Caco-2 (cell line): ENCODE measurements at regions not wholly inside any gene's neighbourhood (a gene's known extent, or its start where the extent isn't known, plus 50 kb on each side); places are given as distances from the start of the nearest gene placed in this dataset.

Experiments
- BruUV-seq: library from RNA; stranded (reverse); fragments of 400-500 nt; replicated peaks from 2 replicates; lab custom pipeline; 2021; lab: Mats Ljungman, UMichigan
- CTCF ChIA-PET: fragments of 300-600 bp; sonication (Branson Sonifier 250); formaldehyde crosslinking; loops from one replicate; lab custom pipeline; 2022; ENCODE audit warnings: antibody characterized with exemption; lab: Charles Lee
- POLR2A ChIA-PET: fragments of 300-600 bp; sonication (Branson Sonifier 250); formaldehyde crosslinking; loops from one replicate; lab custom pipeline; 2022; ENCODE audit warnings: antibody characterized with exemption; lab: Charles Lee
- DNase-seq, 2 experiments: peaks; one replicate each; pipeline versions ENCODE4 v3.0.0 to v3.0.0-alpha.2; 2020 to 2022
- H3K27me3 ChIP-seq: replicated peaks from 2 replicates; pipeline ENCODE4 v1.6.0; 2011; ENCODE audit warnings: low read length; ENCODE audit not compliant: control insufficient read depth, insufficient read depth
- H3K36me3 ChIP-seq: 2 replicates; pipeline ENCODE4 v1.5.1; 2011; ENCODE audit warnings: low read length; ENCODE audit not compliant: control insufficient read depth, insufficient read depth
- H3K4me1 ChIP-seq: fragments of 250-450 bp; sonication (Bioruptor Pico); 2 replicates; pipeline ENCODE4 v1.5.1; 2020; ENCODE audit warnings: mild to moderate bottlenecking
- H3K4me3 ChIP-seq: 2 replicates; pipeline ENCODE4 v1.5.1; 2011; ENCODE audit warnings: low read depth, mild to moderate bottlenecking, control low read depth, low read length
- H3K9me3 ChIP-seq: fragments of 250-450 bp; sonication (Bioruptor Pico); 2 replicates; pipeline ENCODE4 v1.5.1; 2020; ENCODE audit warnings: mild to moderate bottlenecking, moderate library complexity
- H3K27ac Mint-ChIP-seq: one replicate; pipeline ENCODE4 v1.8.0; 2022; ENCODE audit warnings: mixed read lengths; ENCODE audit not compliant: unreplicated experiment
- H3K27me3 Mint-ChIP-seq: one replicate; pipeline ENCODE4 v1.8.0; 2022; ENCODE audit warnings: mixed read lengths; ENCODE audit not compliant: insufficient read depth, unreplicated experiment
- H3K36me3 Mint-ChIP-seq: one replicate; pipeline ENCODE4 v1.8.0; 2022; ENCODE audit warnings: mild to moderate bottlenecking, mixed read lengths; ENCODE audit not compliant: insufficient read depth, unreplicated experiment
- H3K4me1 Mint-ChIP-seq: one replicate; pipeline ENCODE4 v1.8.0; 2022; ENCODE audit warnings: low read depth, mixed read lengths; ENCODE audit not compliant: unreplicated experiment
- H3K4me3 Mint-ChIP-seq: one replicate; pipeline ENCODE4 v1.8.0; 2022; ENCODE audit warnings: mild to moderate bottlenecking, moderate library complexity, mixed read lengths; ENCODE audit not compliant: unreplicated experiment
- H3K9me3 Mint-ChIP-seq: one replicate; pipeline ENCODE4 v1.8.0; 2022; ENCODE audit warnings: mixed read lengths; ENCODE audit not compliant: unreplicated experiment
- intact Hi-C: fragments of 100-400 bp; cut with micrococcal nuclease; formaldehyde crosslinking; loops from one replicate; pipeline ENCODE4 v1.10.0; 2022; ENCODE audit not compliant: unreplicated experiment
- TF ChIP-seq, protein P1 (sequence below), 2 experiments: fragments of 200-600 bp in 1 of 2; IDR thresholded peaks; 1 replicate in 1 of 2; 2 replicates in 1 of 2; pipeline versions ENCODE4 v1.5.1 to v1.8.0; 2011 to 2022; ENCODE audit warnings: antibody characterized with exemption in 1 of 2, control low read depth in 1 of 2, inconsistent platforms in 1 of 2, low read depth in 1 of 2, low read length in 1 of 2, mild to moderate bottlenecking in 1 of 2, moderate library complexity in 1 of 2; ENCODE audit not compliant: insufficient read depth in 1 of 2, severe bottlenecking in 1 of 2, unreplicated experiment in 1 of 2

DNA sequence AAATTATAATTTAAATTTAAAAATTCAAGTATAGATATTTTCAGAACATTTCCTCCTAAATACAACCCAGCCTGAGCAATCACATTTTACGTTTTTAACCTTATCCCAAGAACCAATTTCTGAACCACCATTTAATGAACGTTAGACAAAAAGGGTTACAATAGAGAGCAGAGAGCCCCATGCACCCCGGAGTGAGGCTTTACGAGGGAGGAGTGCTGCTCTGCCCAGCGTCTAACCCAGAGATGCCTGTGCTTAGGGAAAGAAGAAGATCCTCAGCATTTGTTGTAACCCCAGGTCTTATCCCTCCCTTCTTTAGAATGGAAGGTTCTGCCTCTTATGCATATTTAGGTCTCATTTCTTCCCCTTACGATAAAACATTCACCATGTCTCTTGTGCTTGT lies 169.1 kb downstream of the ICE1 start:
- Mint-ChIP-seq H3K4me3 (no peak overlapping the region), H3K4me1 (no peaks in the 10 kb centered on the region), H3K36me3 (no peaks in the 10 kb centered on the region), H3K9me3 (peaks cover 26% of the 10 kb centered on the region), H3K27ac (no peak overlapping the region), H3K27me3 (peaks cover 3% of the 10 kb centered on the region)
- DNase-seq: no peak
- TF ChIP-seq, protein P1, sequence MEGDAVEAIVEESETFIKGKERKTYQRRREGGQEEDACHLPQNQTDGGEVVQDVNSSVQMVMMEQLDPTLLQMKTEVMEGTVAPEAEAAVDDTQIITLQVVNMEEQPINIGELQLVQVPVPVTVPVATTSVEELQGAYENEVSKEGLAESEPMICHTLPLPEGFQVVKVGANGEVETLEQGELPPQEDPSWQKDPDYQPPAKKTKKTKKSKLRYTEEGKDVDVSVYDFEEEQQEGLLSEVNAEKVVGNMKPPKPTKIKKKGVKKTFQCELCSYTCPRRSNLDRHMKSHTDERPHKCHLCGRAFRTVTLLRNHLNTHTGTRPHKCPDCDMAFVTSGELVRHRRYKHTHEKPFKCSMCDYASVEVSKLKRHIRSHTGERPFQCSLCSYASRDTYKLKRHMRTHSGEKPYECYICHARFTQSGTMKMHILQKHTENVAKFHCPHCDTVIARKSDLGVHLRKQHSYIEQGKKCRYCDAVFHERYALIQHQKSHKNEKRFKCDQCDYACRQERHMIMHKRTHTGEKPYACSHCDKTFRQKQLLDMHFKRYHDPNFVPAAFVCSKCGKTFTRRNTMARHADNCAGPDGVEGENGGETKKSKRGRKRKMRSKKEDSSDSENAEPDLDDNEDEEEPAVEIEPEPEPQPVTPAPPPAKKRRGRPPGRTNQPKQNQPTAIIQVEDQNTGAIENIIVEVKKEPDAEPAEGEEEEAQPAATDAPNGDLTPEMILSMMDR (IDR thresholded peaks at IDR 0.05; ENCODE audit: insufficient read depth in 1 of 2, low read depth in 1 of 2, low read length in 1 of 2, severe bottlenecking in 1 of 2, unreplicated experiment in 1 of 2): no peak
- intact Hi-C loops: no loop called here
- Histone ChIP-seq H3K4me3 (no peak overlapping the region), H3K9me3 (no peaks in the 10 kb centered on the region), H3K4me1 (no peaks in the 10 kb centered on the region), H3K36me3 (no peaks in the 10 kb centered on the region), H3K27me3 (no peaks in the 10 kb centered on the region)
- no TSS peak for BruUV-seq
- POLR2A ChIA-PET: no interaction called here
- CTCF ChIA-PET: no interaction called here

DNA sequence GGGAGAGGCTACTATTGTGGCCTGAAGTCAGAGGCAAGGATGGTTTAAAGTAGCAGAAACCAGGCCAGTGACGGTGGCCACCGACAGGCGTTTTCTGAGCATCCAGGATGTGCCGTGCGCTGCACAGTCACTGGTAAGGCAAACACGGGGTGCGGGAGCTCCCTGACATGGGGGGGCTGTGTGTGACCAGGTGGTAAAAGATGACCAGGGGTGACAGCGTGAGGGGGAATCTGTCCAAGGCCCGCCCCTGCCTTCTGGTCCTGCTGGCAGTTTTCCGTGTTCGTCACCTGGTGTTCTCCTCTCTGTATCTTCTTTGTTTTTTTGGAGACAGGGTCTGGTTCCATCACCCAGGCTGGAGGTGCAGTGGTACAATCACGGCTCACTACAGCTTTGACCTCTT lies 167.4 kb downstream of the ICE1 start:
- TF ChIP-seq, protein P1 (IDR thresholded peaks at IDR 0.05; ENCODE audit: insufficient read depth in 1 of 2, low read depth in 1 of 2, low read length in 1 of 2, severe bottlenecking in 1 of 2, unreplicated experiment in 1 of 2): no peak
- no peaks in the 10 kb centered on the region for H3K4me1 Mint-ChIP-seq
- H3K27me3 Mint-ChIP-seq: peaks cover 3% of the 10 kb centered on the region
- intact Hi-C loops: no loop called here
- no peaks in the 10 kb centered on the region for H3K9me3 ChIP-seq
- H3K36me3 ChIP-seq: no peaks in the 10 kb centered on the region
- DNase-seq: no peak
- H3K9me3 Mint-ChIP-seq: peaks cover 26% of the 10 kb centered on the region
- no peak overlapping the region for H3K4me3 Mint-ChIP-seq
- ChIA-PET CTCF (no interaction called here), POLR2A (no interaction called here)
- no peaks in the 10 kb centered on the region for H3K36me3 Mint-ChIP-seq
- H3K4me1 ChIP-seq: no peaks in the 10 kb centered on the region
- no peaks in the 10 kb centered on the region for H3K27me3 ChIP-seq
- no peak overlapping the region for H3K4me3 ChIP-seq
- BruUV-seq: no TSS peak
- H3K27ac Mint-ChIP-seq: no peak overlapping the region

DNA sequence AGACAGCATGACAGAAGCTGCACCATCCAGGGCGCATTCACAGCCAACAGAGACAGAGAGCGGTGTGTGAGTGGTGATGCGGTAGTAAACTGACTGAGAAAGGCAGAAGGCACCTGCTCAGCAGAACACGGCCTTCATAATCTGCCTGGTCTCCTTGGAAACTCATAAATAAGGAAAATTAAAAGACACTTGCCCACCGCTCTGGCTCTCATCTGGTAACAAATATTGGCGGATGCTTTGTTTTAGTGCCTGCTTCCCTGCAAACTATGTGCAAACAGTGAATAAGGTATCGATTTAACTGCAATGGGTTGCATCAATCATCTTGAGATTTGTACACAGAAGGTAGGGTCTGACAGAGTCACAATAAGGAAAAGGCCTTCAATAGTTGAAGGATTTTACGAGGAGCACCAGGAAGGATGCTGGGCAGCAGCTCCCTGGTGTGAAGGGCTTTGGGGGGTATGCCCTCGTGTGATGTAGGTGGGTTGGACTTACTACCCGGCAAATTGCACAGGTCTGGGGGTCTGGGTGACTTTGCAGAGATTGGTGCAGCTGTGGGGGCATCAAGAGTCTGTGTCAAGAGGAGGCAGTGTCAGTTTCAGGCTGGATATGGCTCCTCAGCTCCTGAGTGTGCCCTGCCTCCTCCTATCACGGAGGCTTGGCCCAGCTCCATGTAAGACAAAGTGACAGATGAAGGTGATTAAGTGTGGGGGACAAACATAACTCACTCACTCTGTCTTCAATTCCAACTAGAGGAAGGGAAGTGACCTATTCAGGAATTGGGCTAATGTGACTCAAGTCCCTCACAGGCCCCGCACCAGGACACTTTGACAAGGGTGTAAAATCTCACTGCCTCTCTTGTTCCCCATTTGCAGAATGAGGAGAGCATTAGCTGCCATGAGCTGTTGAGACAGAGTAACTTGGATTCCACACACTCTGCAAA lies 166.7 kb downstream of the ICE1 start:
- no peak for DNase-seq
- no peaks in the 10 kb centered on the region for H3K9me3 ChIP-seq
- H3K4me3 ChIP-seq: no peak overlapping the region
- no peaks in the 10 kb centered on the region for H3K36me3 ChIP-seq
- no peaks in the 10 kb centered on the region for H3K4me1 Mint-ChIP-seq
- intact Hi-C loops: no loop called here
- TF ChIP-seq, protein P1 (IDR thresholded peaks at IDR 0.05; ENCODE audit: insufficient read depth in 1 of 2, low read depth in 1 of 2, low read length in 1 of 2, severe bottlenecking in 1 of 2, unreplicated experiment in 1 of 2): no peak
- H3K9me3 Mint-ChIP-seq: peaks cover 19% of the 10 kb centered on the region
- CTCF ChIA-PET: no interaction called here
- POLR2A ChIA-PET: no interaction called here
- BruUV-seq: no TSS peak
- H3K27me3 ChIP-seq: no peaks in the 10 kb centered on the region
- no peaks in the 10 kb centered on the region for H3K4me1 ChIP-seq
- no peaks in the 10 kb centered on the region for H3K36me3 Mint-ChIP-seq
- H3K4me3 Mint-ChIP-seq: no peak overlapping the region
- peaks cover 3% of the 10 kb centered on the region for H3K27me3 Mint-ChIP-seq
- H3K27ac Mint-ChIP-seq: no peak overlapping the region
